ENCODE measurements at regions not wholly inside any gene's neighbourhood (a gene's known extent, or its start where the extent isn't known, plus 50 kb on each side); places are given as distances from the start of the nearest gene placed in this dataset.

- H3K4me3 ChIP-seq (ENCODE audit: low read depth, low read length): no peak overlapping the region
- no peak for TF ChIP-seq CTCF (IDR thresholded peaks at IDR 0.05; ENCODE audit: low read depth, low read length, missing control alignments)
- H3K27me3 ChIP-seq (replicated peaks): no peaks in the 10 kb centered on the region
- in situ Hi-C loops (cut with HindIII; ENCODE audit: low pct_ligation_motif_present, low sequenced_read_pairs): no loop called here
- no peak overlapping the region for H3K27ac ChIP-seq
- no peaks in the 10 kb centered on the region for H3K36me3 ChIP-seq (replicated peaks)
- DNase-seq: no peak
Observed at GRCh38 chr2:78304678-78305077, 720.8 kb upstream of the REG3G start.

- Histone ChIP-seq H3K27ac (no peak overlapping the region), H3K4me3 (ENCODE audit: low read depth, low read length) (no peak overlapping the region), H3K36me3 (replicated peaks) (no peaks in the 10 kb centered on the region), H3K27me3 (replicated peaks) (no peaks in the 10 kb centered on the region)
- in situ Hi-C loops (cut with HindIII; ENCODE audit: low pct_ligation_motif_present, low sequenced_read_pairs): no loop called here
- TF ChIP-seq CTCF (IDR thresholded peaks at IDR 0.05; ENCODE audit: low read depth, low read length, missing control alignments): no peak
- no peak for DNase-seq
Observed at GRCh38 chr2:78309460-78309859, 716.0 kb upstream of the REG3G start.

- H3K27ac ChIP-seq: no peak overlapping the region
- no peaks in the 10 kb centered on the region for H3K27me3 ChIP-seq (replicated peaks)
- in situ Hi-C loops (cut with HindIII; ENCODE audit: low pct_ligation_motif_present, low sequenced_read_pairs): no loop called here
- no peak overlapping the region for H3K4me3 ChIP-seq (ENCODE audit: low read depth, low read length)
- no peak for TF ChIP-seq CTCF (IDR thresholded peaks at IDR 0.05; ENCODE audit: low read depth, low read length, missing control alignments)
- H3K36me3 ChIP-seq (replicated peaks): no peaks in the 10 kb centered on the region
- no peak for DNase-seq
Observed at GRCh38 chr2:78315368-78315767, 710.1 kb upstream of the REG3G start.

GRCh38 chr2:78318275-78318674, 707.2 kb upstream of the REG3G start:
- Histone ChIP-seq H3K27me3 (replicated peaks) (no peaks in the 10 kb centered on the region), H3K27ac (no peak overlapping the region), H3K36me3 (replicated peaks) (no peaks in the 10 kb centered on the region), H3K4me3 (ENCODE audit: low read depth, low read length) (no peak overlapping the region)
- DNase-seq: no peak
- TF ChIP-seq CTCF (IDR thresholded peaks at IDR 0.05; ENCODE audit: low read depth, low read length, missing control alignments): no peak
- in situ Hi-C loops (cut with HindIII; ENCODE audit: low pct_ligation_motif_present, low sequenced_read_pairs): no loop called here

GRCh38 chr2:78330193-78330592, 695.3 kb upstream of the REG3G start:
- no peak for TF ChIP-seq CTCF (IDR thresholded peaks at IDR 0.05; ENCODE audit: low read depth, low read length, missing control alignments)
- Histone ChIP-seq H3K4me3 (ENCODE audit: low read depth, low read length) (no peak overlapping the region), H3K27ac (no peak overlapping the region), H3K27me3 (replicated peaks) (no peaks in the 10 kb centered on the region), H3K36me3 (replicated peaks) (no peaks in the 10 kb centered on the region)
- no peak for DNase-seq
- in situ Hi-C loops (cut with HindIII; ENCODE audit: low pct_ligation_motif_present, low sequenced_read_pairs): no loop called here

- Histone ChIP-seq H3K27ac (no peak overlapping the region), H3K36me3 (replicated peaks) (no peaks in the 10 kb centered on the region), H3K27me3 (replicated peaks) (no peaks in the 10 kb centered on the region), H3K4me3 (ENCODE audit: low read depth, low read length) (no peak overlapping the region)
- no peak for TF ChIP-seq CTCF (IDR thresholded peaks at IDR 0.05; ENCODE audit: low read depth, low read length, missing control alignments)
- in situ Hi-C loops (cut with HindIII; ENCODE audit: low pct_ligation_motif_present, low sequenced_read_pairs): no loop called here
- DNase-seq: no peak
Observed at GRCh38 chr2:78351208-78351607, 674.3 kb upstream of the REG3G start.

All from brain microvascular endothelial cell (primary cell).